ENCODE measurements at regions not wholly inside any gene's neighbourhood (a gene's known extent, or its start where the extent isn't known, plus 50 kb on each side); places are given as distances from the start of the nearest gene placed in this dataset.

DNA sequence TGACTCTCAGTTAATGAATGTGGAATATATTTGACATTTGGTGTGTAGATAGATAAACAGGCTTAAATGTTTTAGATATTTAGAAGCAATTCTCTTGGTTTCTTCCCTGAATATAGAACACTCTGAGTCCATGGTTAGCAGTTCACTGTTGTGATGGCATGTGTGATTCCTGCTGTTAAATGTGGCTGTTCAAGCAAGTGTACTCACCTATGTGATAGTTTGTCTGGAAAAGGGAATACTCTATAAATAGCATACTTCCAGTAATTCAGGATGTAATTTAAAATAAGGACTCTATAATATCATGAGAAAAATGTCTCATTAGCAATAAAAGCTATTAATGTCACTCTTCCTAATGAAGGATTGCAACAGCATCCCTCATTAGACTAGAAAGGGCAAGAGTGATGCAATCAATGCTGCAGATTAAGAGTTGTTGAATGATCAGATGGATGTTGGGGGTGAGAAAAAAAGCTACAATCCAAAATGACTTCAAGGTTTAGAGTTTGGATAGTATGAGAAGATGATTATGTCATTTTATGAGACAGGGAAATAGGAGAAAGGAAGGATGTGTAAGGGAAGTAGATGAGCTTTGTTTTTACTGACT is 201.8 kb upstream of the WDFY3 start:
- H3K4me1 ChIP-seq (ENCODE audit: control insufficient read depth, insufficient read depth, low read depth, low read length) = no peaks in the 10 kb centered on the region
- DNase-seq = no peak
- no peak overlapping the region for H3K18ac ChIP-seq (ENCODE audit: low read depth in 1 of 2, low read length in 2 of 2)
- H2BK15ac ChIP-seq (ENCODE audit: low read depth, poor library complexity, severe bottlenecking) = no peak overlapping the region
- no peak overlapping the region for H3K14ac ChIP-seq (ENCODE audit: low read length in 2 of 2)
- no peak overlapping the region for H3K9ac ChIP-seq (ENCODE audit: low read length)
- H3K23ac ChIP-seq (ENCODE audit: low read length in 2 of 2) = no peak overlapping the region
- no peak overlapping the region for H3K27ac ChIP-seq (ENCODE audit: low read length, poor library complexity, severe bottlenecking)
- no peaks in the 10 kb centered on the region for H3K79me1 ChIP-seq (replicated peaks; ENCODE audit: low read length, poor library complexity, severe bottlenecking)
- H4K91ac ChIP-seq (ENCODE audit: low read length) = no peak overlapping the region
- H3K4me2 ChIP-seq (ENCODE audit: low read length, poor library complexity, severe bottlenecking) = no peak overlapping the region
- no peak overlapping the region for H2BK12ac ChIP-seq (ENCODE audit: low read length in 2 of 2)
- H2BK120ac ChIP-seq (ENCODE audit: low read depth, low read length) = no peak overlapping the region
- no peaks in the 10 kb centered on the region for H3K36me3 ChIP-seq (ENCODE audit: control insufficient read depth in 1 of 2, insufficient read depth in 2 of 2, low read depth in 1 of 2, low read length in 2 of 2)
- H3K4ac ChIP-seq (ENCODE audit: low read depth in 1 of 2, low read length in 2 of 2) = no peak overlapping the region
- no peaks in the 10 kb centered on the region for H3K27me3 ChIP-seq (ENCODE audit: control insufficient read depth in 1 of 2, insufficient read depth in 1 of 2, low read length in 2 of 2)
- H3K9me3 ChIP-seq (ENCODE audit: control insufficient read depth, low read length) = no peaks in the 10 kb centered on the region
- no peak overlapping the region for H2AK5ac ChIP-seq (ENCODE audit: low read length, severe bottlenecking)
- no peak overlapping the region for H2BK5ac ChIP-seq (ENCODE audit: low read depth, low read length, poor library complexity, severe bottlenecking)
- H3K4me3 ChIP-seq (ENCODE audit: insufficient read depth in 1 of 2, low read depth in 1 of 2, low read length in 2 of 2) = no peak overlapping the region
- H4K8ac ChIP-seq (ENCODE audit: low read length) = no peak overlapping the region
- no peak overlapping the region for H2AFZ ChIP-seq (ENCODE audit: low read depth, low read length)

DNA sequence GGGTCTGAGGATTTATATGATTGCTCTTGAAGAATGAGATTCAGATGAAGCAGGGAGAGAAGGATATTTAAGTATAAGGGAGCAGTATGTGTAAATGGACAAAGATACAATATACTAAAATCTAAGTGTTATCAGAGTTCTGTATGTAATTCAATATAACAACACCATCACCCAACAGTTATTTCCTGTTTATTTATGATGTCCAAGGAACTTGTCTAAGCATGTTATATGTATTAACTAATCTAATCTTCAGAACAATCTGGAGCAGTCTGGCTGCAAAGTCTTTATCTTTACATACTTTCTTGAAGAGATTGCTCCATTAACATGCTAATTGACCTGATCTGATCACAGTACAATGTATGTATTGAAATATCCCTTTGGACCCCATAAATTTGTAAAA is 203.8 kb upstream of the WDFY3 start:
- H3K18ac ChIP-seq (ENCODE audit: low read depth in 1 of 2, low read length in 2 of 2) = no peak overlapping the region
- peaks cover 5% of the 10 kb centered on the region for H3K9me3 ChIP-seq (ENCODE audit: control insufficient read depth, low read length)
- H2AK5ac ChIP-seq (ENCODE audit: low read length, severe bottlenecking) = no peak overlapping the region
- H3K4me1 ChIP-seq (ENCODE audit: control insufficient read depth, insufficient read depth, low read depth, low read length) = no peaks in the 10 kb centered on the region
- no peak overlapping the region for H4K91ac ChIP-seq (ENCODE audit: low read length)
- H3K4ac ChIP-seq (ENCODE audit: low read depth in 1 of 2, low read length in 2 of 2) = no peak overlapping the region
- DNase-seq = peak; percentile 22
- H2AFZ ChIP-seq (ENCODE audit: low read depth, low read length) = no peak overlapping the region
- no peaks in the 10 kb centered on the region for H3K36me3 ChIP-seq (ENCODE audit: control insufficient read depth in 1 of 2, insufficient read depth in 2 of 2, low read depth in 1 of 2, low read length in 2 of 2)
- H2BK5ac ChIP-seq (ENCODE audit: low read depth, low read length, poor library complexity, severe bottlenecking) = no peak overlapping the region
- H3K27ac ChIP-seq (ENCODE audit: low read length, poor library complexity, severe bottlenecking) = no peak overlapping the region
- H3K4me2 ChIP-seq (ENCODE audit: low read length, poor library complexity, severe bottlenecking) = no peak overlapping the region
- H3K9ac ChIP-seq (ENCODE audit: low read length) = no peak overlapping the region
- no peak overlapping the region for H2BK15ac ChIP-seq (ENCODE audit: low read depth, poor library complexity, severe bottlenecking)
- H2BK12ac ChIP-seq (ENCODE audit: low read length in 2 of 2) = no peak overlapping the region
- no peak overlapping the region for H3K14ac ChIP-seq (ENCODE audit: low read length in 2 of 2)
- H3K79me1 ChIP-seq (replicated peaks; ENCODE audit: low read length, poor library complexity, severe bottlenecking) = no peaks in the 10 kb centered on the region
- no peak overlapping the region for H3K4me3 ChIP-seq (ENCODE audit: insufficient read depth in 1 of 2, low read depth in 1 of 2, low read length in 2 of 2)
- H3K27me3 ChIP-seq (ENCODE audit: control insufficient read depth in 1 of 2, insufficient read depth in 1 of 2, low read length in 2 of 2) = no peaks in the 10 kb centered on the region
- no peak overlapping the region for H3K23ac ChIP-seq (ENCODE audit: low read length in 2 of 2)
- no peak overlapping the region for H2BK120ac ChIP-seq (ENCODE audit: low read depth, low read length)
- no peak overlapping the region for H4K8ac ChIP-seq (ENCODE audit: low read length)

DNA sequence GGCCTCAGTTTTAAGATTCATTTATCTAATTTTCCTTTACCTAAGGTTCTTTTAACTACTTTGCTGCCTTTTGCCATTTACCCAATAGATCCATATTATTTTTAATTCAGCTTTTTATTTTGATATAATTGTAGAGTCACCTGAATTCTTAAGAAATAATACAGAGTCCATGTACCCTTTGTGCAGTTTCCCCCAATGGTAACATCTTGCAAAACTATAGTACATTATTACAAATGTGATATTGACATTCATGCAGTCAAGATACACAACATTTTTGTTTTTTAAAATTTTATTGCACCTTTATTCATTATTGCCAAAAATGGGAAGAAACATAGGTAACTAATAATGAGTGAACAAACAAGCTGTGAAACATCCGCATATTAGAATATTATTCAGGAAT is 208.7 kb upstream of the WDFY3 start:
- Histone ChIP-seq H3K4me3 (ENCODE audit: insufficient read depth in 1 of 2, low read depth in 1 of 2, low read length in 2 of 2) (no peak overlapping the region), H3K27ac (ENCODE audit: low read length, poor library complexity, severe bottlenecking) (no peak overlapping the region), H3K4me2 (ENCODE audit: low read length, poor library complexity, severe bottlenecking) (no peak overlapping the region), H2AK5ac (ENCODE audit: low read length, severe bottlenecking) (no peak overlapping the region), H3K9ac (ENCODE audit: low read length) (no peak overlapping the region), H3K23ac (ENCODE audit: low read length in 2 of 2) (no peak overlapping the region), H3K4me1 (ENCODE audit: control insufficient read depth, insufficient read depth, low read depth, low read length) (no peaks in the 10 kb centered on the region), H3K27me3 (ENCODE audit: control insufficient read depth in 1 of 2, insufficient read depth in 1 of 2, low read length in 2 of 2) (no peaks in the 10 kb centered on the region), H3K9me3 (ENCODE audit: control insufficient read depth, low read length) (peaks cover 5% of the 10 kb centered on the region), H2AFZ (ENCODE audit: low read depth, low read length) (no peak overlapping the region), H3K14ac (ENCODE audit: low read length in 2 of 2) (no peak overlapping the region), H3K18ac (ENCODE audit: low read depth in 1 of 2, low read length in 2 of 2) (no peak overlapping the region), H2BK15ac (ENCODE audit: low read depth, poor library complexity, severe bottlenecking) (no peak overlapping the region), H3K79me1 (replicated peaks; ENCODE audit: low read length, poor library complexity, severe bottlenecking) (no peaks in the 10 kb centered on the region), H4K91ac (ENCODE audit: low read length) (no peak overlapping the region), H2BK5ac (ENCODE audit: low read depth, low read length, poor library complexity, severe bottlenecking) (no peak overlapping the region), H2BK12ac (ENCODE audit: low read length in 2 of 2) (no peak overlapping the region), H2BK120ac (ENCODE audit: low read depth, low read length) (no peak overlapping the region), H3K36me3 (ENCODE audit: control insufficient read depth in 1 of 2, insufficient read depth in 2 of 2, low read depth in 1 of 2, low read length in 2 of 2) (no peaks in the 10 kb centered on the region), H3K4ac (ENCODE audit: low read depth in 1 of 2, low read length in 2 of 2) (no peak overlapping the region), H4K8ac (ENCODE audit: low read length) (no peak overlapping the region)
- DNase-seq = no peak
- no CpG with 5 or more reads among the region's 1 CpG for WGBS

DNA sequence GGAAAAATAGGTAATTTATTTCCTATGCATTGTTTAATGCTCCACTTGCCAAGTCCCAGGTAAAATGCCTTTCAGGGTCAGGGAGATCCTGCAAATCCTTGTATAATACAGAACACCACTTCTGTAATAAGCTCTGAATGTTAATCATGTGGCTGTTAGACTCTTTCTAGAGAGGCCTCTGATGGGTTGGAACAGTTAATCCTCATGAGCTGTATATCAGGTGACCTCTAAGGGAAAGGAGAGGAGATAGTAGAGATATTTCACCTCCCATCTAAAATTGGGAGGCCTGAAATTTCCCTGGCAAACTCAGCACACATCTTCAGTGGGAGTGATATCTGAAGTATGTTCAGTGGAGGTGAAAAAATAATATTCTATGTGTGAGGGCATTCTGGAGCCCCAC is 210.6 kb upstream of the WDFY3 start:
- no peak overlapping the region for H3K9ac ChIP-seq (ENCODE audit: low read length)
- H3K4me3 ChIP-seq (ENCODE audit: insufficient read depth in 1 of 2, low read depth in 1 of 2, low read length in 2 of 2) = no peak overlapping the region
- H3K4me1 ChIP-seq (ENCODE audit: control insufficient read depth, insufficient read depth, low read depth, low read length) = no peaks in the 10 kb centered on the region
- no peaks in the 10 kb centered on the region for H3K36me3 ChIP-seq (ENCODE audit: control insufficient read depth in 1 of 2, insufficient read depth in 2 of 2, low read depth in 1 of 2, low read length in 2 of 2)
- H2AK5ac ChIP-seq (ENCODE audit: low read length, severe bottlenecking) = no peak overlapping the region
- H3K9me3 ChIP-seq (ENCODE audit: control insufficient read depth, low read length) = peaks cover 5% of the 10 kb centered on the region
- H2BK15ac ChIP-seq (ENCODE audit: low read depth, poor library complexity, severe bottlenecking) = no peak overlapping the region
- no peak overlapping the region for H3K23ac ChIP-seq (ENCODE audit: low read length in 2 of 2)
- H4K91ac ChIP-seq (ENCODE audit: low read length) = no peak overlapping the region
- no peaks in the 10 kb centered on the region for H3K79me1 ChIP-seq (replicated peaks; ENCODE audit: low read length, poor library complexity, severe bottlenecking)
- H3K27me3 ChIP-seq (ENCODE audit: control insufficient read depth in 1 of 2, insufficient read depth in 1 of 2, low read length in 2 of 2) = no peaks in the 10 kb centered on the region
- no peak overlapping the region for H2BK12ac ChIP-seq (ENCODE audit: low read length in 2 of 2)
- no peak overlapping the region for H4K8ac ChIP-seq (ENCODE audit: low read length)
- H3K18ac ChIP-seq (ENCODE audit: low read depth in 1 of 2, low read length in 2 of 2) = no peak overlapping the region
- no peak overlapping the region for H3K4me2 ChIP-seq (ENCODE audit: low read length, poor library complexity, severe bottlenecking)
- no peak overlapping the region for H3K27ac ChIP-seq (ENCODE audit: low read length, poor library complexity, severe bottlenecking)
- no peak overlapping the region for H3K14ac ChIP-seq (ENCODE audit: low read length in 2 of 2)
- no peak overlapping the region for H3K4ac ChIP-seq (ENCODE audit: low read depth in 1 of 2, low read length in 2 of 2)
- H2BK120ac ChIP-seq (ENCODE audit: low read depth, low read length) = no peak overlapping the region
- no peak for DNase-seq
- H2AFZ ChIP-seq (ENCODE audit: low read depth, low read length) = no peak overlapping the region
- H2BK5ac ChIP-seq (ENCODE audit: low read depth, low read length, poor library complexity, severe bottlenecking) = no peak overlapping the region

All from mesenchymal stem cell (in vitro differentiated cells and primary cell).